ENCODE measurements at regions not wholly inside any gene's neighbourhood (a gene's known extent, or its start where the extent isn't known, plus 50 kb on each side); places are given as distances from the start of the nearest gene placed in this dataset.

DNA sequence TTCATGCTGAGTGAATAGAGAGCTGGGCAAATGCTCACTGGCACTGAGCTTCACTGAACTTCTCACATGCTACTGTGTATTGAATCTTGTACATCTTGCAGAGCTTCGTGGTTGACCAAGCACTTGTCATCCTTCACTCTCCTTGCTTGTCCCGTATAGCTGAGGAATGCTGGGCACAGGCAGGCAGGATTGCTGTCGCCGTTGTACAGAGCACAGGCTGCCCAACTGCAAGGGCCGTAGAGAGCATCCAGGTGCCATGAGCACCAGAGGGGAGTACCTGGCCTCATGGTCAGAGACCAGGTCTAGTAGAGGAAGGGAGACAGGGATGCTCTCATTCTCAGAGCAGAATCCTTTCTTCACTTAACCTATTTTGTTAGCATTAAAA lies 99.8 kb upstream of the RET start:
- H2AK5ac ChIP-seq (ENCODE audit: low read depth, low read length): no peak overlapping the region
- H2BK20ac ChIP-seq (ENCODE audit: low read depth, low read length): no peak overlapping the region
- no peaks in the 10 kb centered on the region for H3K36me3 ChIP-seq (ENCODE audit: control insufficient read depth, insufficient read depth, low read length)
- in situ Hi-C loops (cut with MboI; ENCODE audit: low sequenced_read_pairs) (no loop called here), dilution Hi-C loops (cut with HindIII; ENCODE audit: low sequenced_read_pairs, unreplicated experiment) (no loop called here), intact Hi-C loops (cut with micrococcal nuclease) (no loop called here)
- no peaks in the 10 kb centered on the region for H3K4me1 ChIP-seq (ENCODE audit: control insufficient read depth, insufficient read depth, low read length)
- BruUV-seq (replicated peaks): no TSS peak
- POLR2A ChIA-PET (ENCODE audit: unreplicated experiment): no interaction called here
- no peak overlapping the region for H3K4me2 ChIP-seq (ENCODE audit: low read depth, low read length)
- H2AFZ ChIP-seq (replicated peaks; ENCODE audit: low read length, poor library complexity): no peak overlapping the region
- H2AK9ac ChIP-seq (replicated peaks; ENCODE audit: low read depth, low read length, poor library complexity): no peak overlapping the region
- H4K20me1 ChIP-seq (ENCODE audit: insufficient read depth, low read length): no peaks in the 10 kb centered on the region
- no peaks in the 10 kb centered on the region for H3K9me3 ChIP-seq (ENCODE audit: control insufficient read depth, insufficient read depth, low read length)
- no peak overlapping the region for H2BK15ac ChIP-seq (ENCODE audit: low read depth, low read length)
- H3K27me3 ChIP-seq (ENCODE audit: control insufficient read depth, insufficient read depth, low read length): peaks cover 4% of the 10 kb centered on the region; the same call in 1 of the 2 replicates
- H3K4ac ChIP-seq (ENCODE audit: low read depth, low read length): no peak overlapping the region
- no peak overlapping the region for H3K27ac ChIP-seq (ENCODE audit: insufficient read depth, low read length)
- H3K79me1 ChIP-seq (ENCODE audit: low read depth in 1 of 2, low read length in 2 of 2): no peaks in the 10 kb centered on the region
- H4K8ac ChIP-seq (ENCODE audit: low read depth in 2 of 2, low read length in 2 of 2): no peak overlapping the region
- no peak overlapping the region for H4K91ac ChIP-seq (ENCODE audit: insufficient read depth, low read depth, low read length)
- no peak overlapping the region for H3K4me3 ChIP-seq (ENCODE audit: insufficient read depth, low read depth, low read length)
- no peaks in the 10 kb centered on the region for H3K9me1 ChIP-seq (ENCODE audit: insufficient read depth, low read length)
- no peak overlapping the region for H3K23ac ChIP-seq (ENCODE audit: low read depth, low read length)
- H2BK120ac ChIP-seq (ENCODE audit: low read depth, low read length): no peak overlapping the region
- no peak overlapping the region for H3K14ac ChIP-seq (replicated peaks; ENCODE audit: low read depth, low read length)
- ATAC-seq (ENCODE audit: low read depth): no peak
- WGBS, 2 experiments (ENCODE audit: extremely low coverage in 2 of 2, insufficient read length in 1 of 2): no CpG with 5 or more reads among the region's 5 CpGs
- no peak overlapping the region for H3K56ac ChIP-seq (ENCODE audit: extremely low read depth, insufficient read depth, low read length)
- no peak overlapping the region for H4K5ac ChIP-seq (ENCODE audit: low read depth, low read length)
- TF ChIP-seq MAFK (IDR thresholded peaks at IDR 0.05; ENCODE audit: low read depth, low read length) (no peak), CEBPB (IDR thresholded peaks at IDR 0.05; ENCODE audit: low read depth, low read length) (no peak), RFX5 (IDR thresholded peaks at IDR 0.05; ENCODE audit: low read depth, low read length) (no peak), RAD21 (IDR thresholded peaks at IDR 0.05; ENCODE audit: low read length) (no peak), NFE2L2 (IDR thresholded peaks at IDR 0.05; ENCODE audit: low read depth, low read length) (no peak), MAZ (IDR thresholded peaks at IDR 0.05; ENCODE audit: borderline replicate concordance, low read depth, low read length) (no peak), FOS (IDR thresholded peaks at IDR 0.05; ENCODE audit: low read depth, low read length) (no peak), BHLHE40 (IDR thresholded peaks at IDR 0.05; ENCODE audit: low read depth, low read length) (no peak), CHD1 (IDR thresholded peaks at IDR 0.05; ENCODE audit: low read depth, low read length) (no peak), SMC3 (IDR thresholded peaks at IDR 0.05; ENCODE audit: low read depth, low read length) (no peak), MXI1 (IDR thresholded peaks at IDR 0.05; ENCODE audit: borderline replicate concordance, low read depth, low read length) (no peak), POLR2A (IDR thresholded peaks at IDR 0.05; ENCODE audit: low read depth, low read length) (no peak), RCOR1 (IDR thresholded peaks at IDR 0.05; ENCODE audit: insufficient replicate concordance, low read length) (no peak)
- TF ChIP-seq, protein P1, sequence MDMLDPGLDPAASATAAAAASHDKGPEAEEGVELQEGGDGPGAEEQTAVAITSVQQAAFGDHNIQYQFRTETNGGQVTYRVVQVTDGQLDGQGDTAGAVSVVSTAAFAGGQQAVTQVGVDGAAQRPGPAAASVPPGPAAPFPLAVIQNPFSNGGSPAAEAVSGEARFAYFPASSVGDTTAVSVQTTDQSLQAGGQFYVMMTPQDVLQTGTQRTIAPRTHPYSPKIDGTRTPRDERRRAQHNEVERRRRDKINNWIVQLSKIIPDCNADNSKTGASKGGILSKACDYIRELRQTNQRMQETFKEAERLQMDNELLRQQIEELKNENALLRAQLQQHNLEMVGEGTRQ (IDR thresholded peaks at IDR 0.05; ENCODE audit: low read depth, low read length): no peak
- TF ChIP-seq, protein P2, sequence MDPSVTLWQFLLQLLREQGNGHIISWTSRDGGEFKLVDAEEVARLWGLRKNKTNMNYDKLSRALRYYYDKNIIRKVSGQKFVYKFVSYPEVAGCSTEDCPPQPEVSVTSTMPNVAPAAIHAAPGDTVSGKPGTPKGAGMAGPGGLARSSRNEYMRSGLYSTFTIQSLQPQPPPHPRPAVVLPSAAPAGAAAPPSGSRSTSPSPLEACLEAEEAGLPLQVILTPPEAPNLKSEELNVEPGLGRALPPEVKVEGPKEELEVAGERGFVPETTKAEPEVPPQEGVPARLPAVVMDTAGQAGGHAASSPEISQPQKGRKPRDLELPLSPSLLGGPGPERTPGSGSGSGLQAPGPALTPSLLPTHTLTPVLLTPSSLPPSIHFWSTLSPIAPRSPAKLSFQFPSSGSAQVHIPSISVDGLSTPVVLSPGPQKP (IDR thresholded peaks at IDR 0.05; ENCODE audit: borderline replicate concordance, low read depth, low read length): no peak
- TF ChIP-seq, protein P3, sequence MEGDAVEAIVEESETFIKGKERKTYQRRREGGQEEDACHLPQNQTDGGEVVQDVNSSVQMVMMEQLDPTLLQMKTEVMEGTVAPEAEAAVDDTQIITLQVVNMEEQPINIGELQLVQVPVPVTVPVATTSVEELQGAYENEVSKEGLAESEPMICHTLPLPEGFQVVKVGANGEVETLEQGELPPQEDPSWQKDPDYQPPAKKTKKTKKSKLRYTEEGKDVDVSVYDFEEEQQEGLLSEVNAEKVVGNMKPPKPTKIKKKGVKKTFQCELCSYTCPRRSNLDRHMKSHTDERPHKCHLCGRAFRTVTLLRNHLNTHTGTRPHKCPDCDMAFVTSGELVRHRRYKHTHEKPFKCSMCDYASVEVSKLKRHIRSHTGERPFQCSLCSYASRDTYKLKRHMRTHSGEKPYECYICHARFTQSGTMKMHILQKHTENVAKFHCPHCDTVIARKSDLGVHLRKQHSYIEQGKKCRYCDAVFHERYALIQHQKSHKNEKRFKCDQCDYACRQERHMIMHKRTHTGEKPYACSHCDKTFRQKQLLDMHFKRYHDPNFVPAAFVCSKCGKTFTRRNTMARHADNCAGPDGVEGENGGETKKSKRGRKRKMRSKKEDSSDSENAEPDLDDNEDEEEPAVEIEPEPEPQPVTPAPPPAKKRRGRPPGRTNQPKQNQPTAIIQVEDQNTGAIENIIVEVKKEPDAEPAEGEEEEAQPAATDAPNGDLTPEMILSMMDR (conservative IDR thresholded peaks at IDR 0.05; ENCODE audit: low read depth, low read length): no peak
- H3K18ac ChIP-seq (ENCODE audit: low read depth, low read length): no peak overlapping the region
- no peak overlapping the region for H3K9ac ChIP-seq (ENCODE audit: low read depth, low read length)
- H2BK5ac ChIP-seq (ENCODE audit: low read depth, low read length, poor library complexity, severe bottlenecking): no peak overlapping the region
- DNase-seq: no peak
- CTCF ChIA-PET: no interaction called here

All from IMR-90 (cell line).